Hepatocyte (in vitro differentiated cells): ENCODE measurements at regions not wholly inside any gene's neighbourhood (a gene's known extent, or its start where the extent isn't known, plus 50 kb on each side); places are given as distances from the start of the nearest gene placed in this dataset.

ENCODE experiments used
- DNase-seq: peaks from one replicate; pipeline ENCODE4 v3.0.0-alpha.2; 2016; ENCODE audit warnings: low spot score
- H2AFZ ChIP-seq: fragments of 200-600 bp; sonication (generic); 2 replicates; pipeline ENCODE4 v1.6.0; 2016; ENCODE audit warnings: antibody characterized with exemption, mild to moderate bottlenecking
- H3K27ac ChIP-seq: fragments of 200-600 bp; sonication (generic); 2 replicates; pipeline ENCODE4 v1.5.1; 2016; ENCODE audit warnings: mild to moderate bottlenecking
- H3K27me3 ChIP-seq: fragments of 200-600 bp; sonication (generic); 2 replicates; pipeline ENCODE4 v1.6.1; 2016
- H3K36me3 ChIP-seq: fragments of 200-600 bp; sonication (generic); replicated peaks from 2 replicates; pipeline ENCODE4 v1.5.1; 2016; ENCODE audit warnings: low read depth; ENCODE audit not compliant: insufficient read depth
- H3K4me1 ChIP-seq: fragments of 200-600 bp; sonication (generic); 2 replicates; pipeline ENCODE4 v1.5.1; 2016; ENCODE audit warnings: mild to moderate bottlenecking, moderate library complexity; ENCODE audit not compliant: insufficient read depth
- H3K4me2 ChIP-seq: fragments of 200-600 bp; sonication (generic); 2 replicates; pipeline ENCODE4 v1.6.0; 2016
- H3K4me3 ChIP-seq: fragments of 200-600 bp; sonication (generic); 2 replicates; pipeline ENCODE4 v1.5.1; 2016; ENCODE audit warnings: mild to moderate bottlenecking
- H3K79me2 ChIP-seq: fragments of 200-600 bp; sonication (generic); 2 replicates; pipeline ENCODE4 v1.6.0; 2017; ENCODE audit warnings: mild to moderate bottlenecking
- H3K9me2 ChIP-seq: fragments of 200-600 bp; sonication (generic); replicated peaks from 2 replicates; pipeline ENCODE4 v1.6.0; 2017; ENCODE audit warnings: mild to moderate bottlenecking; ENCODE audit not compliant: insufficient read depth
- H3K9me3 ChIP-seq: fragments of 200-600 bp; sonication (generic); 2 replicates; pipeline ENCODE4 v1.5.1; 2016; ENCODE audit warnings: low read depth, mild to moderate bottlenecking
- H4K20me1 ChIP-seq: fragments of 200-600 bp; sonication (generic); 2 replicates; pipeline ENCODE4 v1.6.0; 2016; ENCODE audit warnings: mild to moderate bottlenecking; ENCODE audit not compliant: insufficient read depth, poor library complexity, severe bottlenecking
- EZH2 ChIP-seq: fragments of 200-600 bp; sonication (generic); IDR thresholded peaks from 2 replicates; pipeline ENCODE4 v1.6.1; 2016; ENCODE audit warnings: antibody characterized with exemption, mild to moderate bottlenecking, borderline replicate concordance
- EZH2phosphoT487 ChIP-seq: fragments of 200-600 bp; sonication (generic); IDR thresholded peaks from one replicate; pipeline ENCODE4 v1.6.1; 2018; ENCODE audit warnings: antibody characterized with exemption, mild to moderate bottlenecking, low read depth, moderate library complexity; ENCODE audit not compliant: unreplicated experiment, severe bottlenecking
- WGBS: methylation state at CpG from one replicate; pipeline ENCODE4 v1.1.6; 2016; ENCODE audit warnings: low lambda C conversion rate; ENCODE audit errors: missing lambda C conversion rate; 5-methylcytosine and 5-hydroxymethylcytosine counted together
- TF ChIP-seq, protein P1 (sequence below): fragments of 200-600 bp; sonication (generic); IDR thresholded peaks from 2 replicates; pipeline ENCODE4 v1.5.1; 2016; ENCODE audit warnings: antibody characterized with exemption, mild to moderate bottlenecking; ENCODE audit not compliant: poor library complexity

DNA sequence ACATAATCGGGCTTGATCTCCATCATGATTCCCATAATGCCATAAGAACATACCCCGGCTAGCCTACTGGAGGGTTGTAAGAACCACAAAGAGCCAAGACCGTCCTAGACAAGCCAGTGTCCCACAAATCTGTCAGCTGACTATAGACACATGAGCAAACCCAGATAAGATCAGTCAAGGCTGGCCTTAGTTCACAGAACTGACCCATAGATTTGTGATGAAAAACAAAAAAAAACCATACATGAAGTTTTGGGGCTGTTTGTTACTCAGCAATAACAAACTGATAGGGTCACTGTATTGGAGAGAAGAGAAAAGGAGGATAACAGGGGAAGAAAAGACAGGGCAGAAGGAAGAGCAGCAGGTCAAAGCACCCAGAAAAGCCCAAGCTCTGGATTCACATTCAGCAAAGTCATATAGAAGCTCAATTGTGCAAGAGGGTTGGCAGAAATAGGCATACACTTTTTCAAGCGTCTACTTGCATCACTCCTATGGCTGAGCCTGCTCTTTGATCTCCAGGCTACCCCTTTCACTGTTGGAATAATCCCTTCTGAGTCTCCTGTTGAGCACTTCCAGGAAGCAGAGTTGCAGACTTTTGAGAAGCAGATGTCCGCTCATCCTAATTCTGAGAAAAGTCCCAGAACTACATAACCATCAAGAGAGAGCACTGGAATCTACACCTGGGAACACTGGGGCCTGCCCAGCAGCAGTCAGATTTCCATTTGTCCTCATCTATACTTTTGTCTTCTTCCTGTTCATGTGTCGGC is 122.0 kb upstream of the HABP2 start:
- no peaks in the 10 kb centered on the region for H4K20me1 ChIP-seq
- H3K9me2 ChIP-seq = no peaks in the 10 kb centered on the region
- no peak for DNase-seq
- H3K36me3 ChIP-seq = no peaks in the 10 kb centered on the region
- H3K79me2 ChIP-seq = no peaks in the 10 kb centered on the region
- no peak overlapping the region for H3K4me2 ChIP-seq
- H3K9me3 ChIP-seq = no peaks in the 10 kb centered on the region
- no peak overlapping the region for H3K4me3 ChIP-seq
- H2AFZ ChIP-seq = no peak overlapping the region
- TF ChIP-seq EZH2 (no peak), EZH2phosphoT487 (no peak)
- TF ChIP-seq, protein P1, sequence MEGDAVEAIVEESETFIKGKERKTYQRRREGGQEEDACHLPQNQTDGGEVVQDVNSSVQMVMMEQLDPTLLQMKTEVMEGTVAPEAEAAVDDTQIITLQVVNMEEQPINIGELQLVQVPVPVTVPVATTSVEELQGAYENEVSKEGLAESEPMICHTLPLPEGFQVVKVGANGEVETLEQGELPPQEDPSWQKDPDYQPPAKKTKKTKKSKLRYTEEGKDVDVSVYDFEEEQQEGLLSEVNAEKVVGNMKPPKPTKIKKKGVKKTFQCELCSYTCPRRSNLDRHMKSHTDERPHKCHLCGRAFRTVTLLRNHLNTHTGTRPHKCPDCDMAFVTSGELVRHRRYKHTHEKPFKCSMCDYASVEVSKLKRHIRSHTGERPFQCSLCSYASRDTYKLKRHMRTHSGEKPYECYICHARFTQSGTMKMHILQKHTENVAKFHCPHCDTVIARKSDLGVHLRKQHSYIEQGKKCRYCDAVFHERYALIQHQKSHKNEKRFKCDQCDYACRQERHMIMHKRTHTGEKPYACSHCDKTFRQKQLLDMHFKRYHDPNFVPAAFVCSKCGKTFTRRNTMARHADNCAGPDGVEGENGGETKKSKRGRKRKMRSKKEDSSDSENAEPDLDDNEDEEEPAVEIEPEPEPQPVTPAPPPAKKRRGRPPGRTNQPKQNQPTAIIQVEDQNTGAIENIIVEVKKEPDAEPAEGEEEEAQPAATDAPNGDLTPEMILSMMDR = no peak
- peaks cover 24% of the 10 kb centered on the region for H3K4me1 ChIP-seq
- 91% methylated on average over 6 of the region's 6 CpGs for WGBS
- no peaks in the 10 kb centered on the region for H3K27me3 ChIP-seq
- H3K27ac ChIP-seq = no peak overlapping the region

DNA sequence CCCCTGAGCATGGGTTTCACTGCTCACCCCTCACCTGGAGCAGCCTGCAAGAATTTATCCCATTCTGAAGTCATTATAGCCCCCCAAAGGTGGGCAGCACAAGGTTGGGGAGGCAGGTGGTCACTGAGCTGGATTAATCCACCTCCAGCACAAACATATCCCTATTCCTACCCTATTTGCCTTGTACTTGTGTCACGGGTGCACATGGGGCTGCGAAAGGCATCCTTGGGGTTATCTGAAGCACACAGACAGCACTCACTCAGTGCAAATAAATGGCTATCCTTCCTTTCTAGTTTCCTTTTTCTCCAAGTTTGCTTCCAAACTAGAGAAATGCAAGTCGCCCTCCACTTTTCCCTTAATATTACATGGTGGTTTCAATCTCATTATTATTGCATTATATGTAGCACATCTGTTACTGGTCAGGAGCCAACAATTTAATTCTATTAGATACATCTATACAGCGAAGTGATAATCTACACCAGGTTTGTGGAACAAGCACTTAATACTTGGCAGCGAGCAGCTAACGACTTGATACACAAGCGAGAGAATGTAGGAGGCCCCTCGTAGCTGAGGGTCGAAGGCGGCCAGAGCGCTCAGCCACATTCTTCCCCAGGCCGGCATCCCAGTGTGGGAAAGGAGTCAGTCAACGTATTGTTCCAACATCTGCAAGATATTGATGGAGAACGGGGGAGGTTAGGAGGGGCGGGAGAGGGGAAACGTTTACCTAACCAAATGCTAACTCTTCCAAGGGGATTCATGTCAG is 121.3 kb upstream of the HABP2 start:
- 65% methylated on average over 16 of the region's 16 CpGs for WGBS
- DNase-seq = no peak
- Histone ChIP-seq H3K4me1 (peaks cover 24% of the 10 kb centered on the region), H3K4me2 (peak overlapping the region; percentile 2), H3K79me2 (no peaks in the 10 kb centered on the region), H3K4me3 (no peak overlapping the region), H3K9me2 (no peaks in the 10 kb centered on the region), H4K20me1 (no peaks in the 10 kb centered on the region), H3K9me3 (no peaks in the 10 kb centered on the region), H3K27ac (peak overlapping the region; percentile 67), H3K36me3 (no peaks in the 10 kb centered on the region), H3K27me3 (no peaks in the 10 kb centered on the region), H2AFZ (no peak overlapping the region)
- TF ChIP-seq EZH2 = no peak
- no peak for TF ChIP-seq EZH2phosphoT487
- TF ChIP-seq, protein P1 = no peak

DNA sequence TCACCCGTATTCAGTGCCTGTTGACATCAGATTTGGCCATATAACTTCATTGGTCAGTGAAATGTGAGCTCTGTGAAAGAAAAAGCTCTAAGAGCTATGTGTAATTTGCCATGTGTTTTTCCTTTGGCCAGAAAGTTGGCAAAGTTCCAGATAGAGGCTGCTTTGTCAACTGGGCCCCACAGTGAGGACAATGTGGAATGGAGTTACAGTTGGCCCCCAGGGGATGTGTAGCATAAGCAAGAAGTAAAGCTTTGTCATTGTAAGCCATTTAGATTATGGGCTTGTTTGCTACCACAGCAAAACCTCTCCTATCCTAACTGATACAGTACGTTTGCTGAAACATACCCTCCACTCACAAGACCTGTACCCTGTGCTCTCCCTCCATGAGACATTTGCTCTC is 119.1 kb upstream of the HABP2 start:
- Histone ChIP-seq H3K9me3 (no peaks in the 10 kb centered on the region), H3K4me2 (no peak overlapping the region), H2AFZ (no peak overlapping the region), H3K27me3 (no peaks in the 10 kb centered on the region), H3K9me2 (no peaks in the 10 kb centered on the region), H3K4me1 (peaks cover 24% of the 10 kb centered on the region), H3K27ac (peak overlapping the region; percentile 54), H3K79me2 (no peaks in the 10 kb centered on the region), H4K20me1 (no peaks in the 10 kb centered on the region), H3K36me3 (no peaks in the 10 kb centered on the region), H3K4me3 (no peak overlapping the region)
- TF ChIP-seq EZH2phosphoT487 (no peak), EZH2 (no peak)
- TF ChIP-seq, protein P1 = no peak
- DNase-seq = peak; percentile 28
- WGBS = 65% methylated on average over 2 of the region's 2 CpGs
